Ishikawa (cell line): ENCODE measurements at regions not wholly inside any gene's neighbourhood (a gene's known extent, or its start where the extent isn't known, plus 50 kb on each side); places are given as distances from the start of the nearest gene placed in this dataset.

Experiments
- CEBPB ChIP-seq: IDR thresholded peaks from 2 replicates; pipeline ENCODE4 v1.6.1; 2012
- CREB1 ChIP-seq: IDR thresholded peaks from 2 replicates; pipeline ENCODE4 v1.6.1; 2012; ENCODE audit warnings: low read depth
- EGR1 ChIP-seq: IDR thresholded peaks from 2 replicates; pipeline ENCODE4 v1.6.1; 2012
- EP300 ChIP-seq: IDR thresholded peaks from 2 replicates; pipeline ENCODE4 v1.6.1; 2012; ENCODE audit warnings: borderline replicate concordance
- FOXM1 ChIP-seq: IDR thresholded peaks from 2 replicates; pipeline ENCODE4 v1.6.1; 2012; ENCODE audit warnings: low read depth, borderline replicate concordance
- NFIC ChIP-seq: IDR thresholded peaks from 2 replicates; pipeline ENCODE4 v1.6.1; 2012
- RAD21 ChIP-seq: IDR thresholded peaks from 2 replicates; pipeline ENCODE4 v1.6.1; 2012; ENCODE audit warnings: low read depth
- TAF1 ChIP-seq: IDR thresholded peaks from 2 replicates; pipeline ENCODE4 v1.6.1; 2012; ENCODE audit warnings: low read depth, mild to moderate bottlenecking
- TCF12 ChIP-seq: IDR thresholded peaks from 2 replicates; pipeline ENCODE4 v1.6.1; 2012; ENCODE audit warnings: low read depth
- TEAD4 ChIP-seq: IDR thresholded peaks from 2 replicates; pipeline ENCODE4 v1.6.1; 2012
- USF1 ChIP-seq: IDR thresholded peaks from 2 replicates; pipeline ENCODE4 v1.6.1; 2012
- YY1 ChIP-seq: IDR thresholded peaks from 2 replicates; pipeline ENCODE4 v1.6.1; 2012; ENCODE audit warnings: low read depth
- ZBTB7A ChIP-seq: IDR thresholded peaks from 2 replicates; pipeline ENCODE4 v1.6.1; 2012; ENCODE audit warnings: low read depth
- TF ChIP-seq, protein P1 (sequence below): IDR thresholded peaks from 2 replicates; pipeline ENCODE4 v1.6.1; 2012; ENCODE audit warnings: low read depth, mild to moderate bottlenecking
- TF ChIP-seq, protein P2 (sequence below): IDR thresholded peaks from 2 replicates; pipeline ENCODE4 v1.6.1; 2012

GRCh38 chr2:123103902-123104301 is 921.2 kb upstream of the CNTNAP5 start:
- TF ChIP-seq, protein P1, sequence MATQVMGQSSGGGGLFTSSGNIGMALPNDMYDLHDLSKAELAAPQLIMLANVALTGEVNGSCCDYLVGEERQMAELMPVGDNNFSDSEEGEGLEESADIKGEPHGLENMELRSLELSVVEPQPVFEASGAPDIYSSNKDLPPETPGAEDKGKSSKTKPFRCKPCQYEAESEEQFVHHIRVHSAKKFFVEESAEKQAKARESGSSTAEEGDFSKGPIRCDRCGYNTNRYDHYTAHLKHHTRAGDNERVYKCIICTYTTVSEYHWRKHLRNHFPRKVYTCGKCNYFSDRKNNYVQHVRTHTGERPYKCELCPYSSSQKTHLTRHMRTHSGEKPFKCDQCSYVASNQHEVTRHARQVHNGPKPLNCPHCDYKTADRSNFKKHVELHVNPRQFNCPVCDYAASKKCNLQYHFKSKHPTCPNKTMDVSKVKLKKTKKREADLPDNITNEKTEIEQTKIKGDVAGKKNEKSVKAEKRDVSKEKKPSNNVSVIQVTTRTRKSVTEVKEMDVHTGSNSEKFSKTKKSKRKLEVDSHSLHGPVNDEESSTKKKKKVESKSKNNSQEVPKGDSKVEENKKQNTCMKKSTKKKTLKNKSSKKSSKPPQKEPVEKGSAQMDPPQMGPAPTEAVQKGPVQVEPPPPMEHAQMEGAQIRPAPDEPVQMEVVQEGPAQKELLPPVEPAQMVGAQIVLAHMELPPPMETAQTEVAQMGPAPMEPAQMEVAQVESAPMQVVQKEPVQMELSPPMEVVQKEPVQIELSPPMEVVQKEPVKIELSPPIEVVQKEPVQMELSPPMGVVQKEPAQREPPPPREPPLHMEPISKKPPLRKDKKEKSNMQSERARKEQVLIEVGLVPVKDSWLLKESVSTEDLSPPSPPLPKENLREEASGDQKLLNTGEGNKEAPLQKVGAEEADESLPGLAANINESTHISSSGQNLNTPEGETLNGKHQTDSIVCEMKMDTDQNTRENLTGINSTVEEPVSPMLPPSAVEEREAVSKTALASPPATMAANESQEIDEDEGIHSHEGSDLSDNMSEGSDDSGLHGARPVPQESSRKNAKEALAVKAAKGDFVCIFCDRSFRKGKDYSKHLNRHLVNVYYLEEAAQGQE, result no peak
- TF ChIP-seq FOXM1 (no peak), TCF12 (no peak), USF1 (no peak), CEBPB (no peak), ZBTB7A (no peak), TAF1 (no peak), TEAD4 (no peak), NFIC (no peak), YY1 (no peak), CREB1 (no peak)

DNA sequence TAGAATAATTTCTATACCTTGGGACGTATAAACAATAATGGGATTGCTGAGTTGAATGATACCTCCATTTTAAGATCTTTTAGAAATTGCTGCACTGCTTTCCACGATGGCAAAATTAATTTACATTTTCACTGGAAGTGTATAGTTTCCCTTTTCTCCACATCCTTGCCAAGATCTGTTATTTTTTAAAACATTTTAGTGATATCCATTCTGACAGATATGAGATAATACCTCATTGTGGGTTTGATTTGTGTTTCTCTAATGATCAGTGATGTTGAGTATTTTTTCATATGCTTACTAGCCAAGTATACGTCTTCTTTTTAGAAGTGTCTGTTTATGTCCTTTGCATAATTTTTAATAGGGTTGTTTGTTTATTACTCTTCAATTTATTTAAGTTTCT is 908.5 kb upstream of the CNTNAP5 start:
- TF ChIP-seq YY1 (no peak), FOXM1 (no peak), TCF12 (no peak), EP300 (no peak), TAF1 (no peak)
- TF ChIP-seq, protein P2, sequence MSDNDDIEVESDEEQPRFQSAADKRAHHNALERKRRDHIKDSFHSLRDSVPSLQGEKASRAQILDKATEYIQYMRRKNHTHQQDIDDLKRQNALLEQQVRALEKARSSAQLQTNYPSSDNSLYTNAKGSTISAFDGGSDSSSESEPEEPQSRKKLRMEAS, result no peak

DNA sequence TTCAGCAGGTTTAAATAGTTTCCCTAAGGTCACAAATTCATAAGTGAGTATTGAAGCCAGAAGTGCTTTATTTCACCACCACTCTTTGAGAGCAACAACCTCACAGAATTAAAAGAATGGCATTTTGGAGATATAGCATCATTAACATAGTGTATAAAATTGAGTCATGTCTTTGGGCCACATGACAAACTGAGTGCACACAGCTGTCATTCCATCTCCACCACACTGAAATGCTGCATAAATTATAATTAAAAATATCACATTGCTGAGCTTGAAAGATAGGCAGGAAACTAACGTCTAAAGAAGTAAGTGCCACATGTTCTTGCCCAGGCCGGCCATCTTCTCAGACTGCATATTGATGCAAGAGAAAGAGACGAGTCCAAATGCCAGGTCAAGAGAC is 897.9 kb upstream of the CNTNAP5 start:
- TF ChIP-seq, protein P1, result no peak

DNA sequence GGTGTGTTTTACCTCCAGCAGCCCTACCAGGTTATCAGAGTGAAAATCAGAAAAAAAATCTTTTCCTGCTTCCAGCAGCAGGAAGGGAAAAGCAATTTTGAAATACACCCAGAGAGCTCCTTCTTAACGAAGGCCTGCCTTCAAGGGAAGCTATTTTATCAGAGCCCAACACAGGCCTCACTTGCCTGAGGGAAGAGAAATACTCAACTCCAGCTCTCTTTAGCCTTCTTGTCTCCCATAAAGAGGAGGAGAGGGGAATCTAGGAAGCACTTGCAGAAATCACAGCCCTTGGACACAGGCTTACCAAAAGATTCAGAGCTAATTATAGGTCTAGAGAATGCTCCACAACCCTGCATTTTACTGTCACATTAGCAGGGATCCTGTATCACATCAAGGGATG is 896.1 kb upstream of the CNTNAP5 start:
- TF ChIP-seq ZBTB7A (no peak), TAF1 (no peak)

GRCh38 chr2:123136419-123136818 is 888.7 kb upstream of the CNTNAP5 start:
- TF ChIP-seq USF1 (no peak), TCF12 (no peak), EGR1 (no peak), NFIC (no peak), RAD21 (no peak), TEAD4 (no peak), ZBTB7A (no peak), YY1 (no peak), FOXM1 (no peak), EP300 (no peak)
- TF ChIP-seq, protein P1, result no peak
- TF ChIP-seq, protein P2, result no peak

- TF ChIP-seq TAF1 (no peak), NFIC (no peak), ZBTB7A (no peak), FOXM1 (no peak), EP300 (no peak), YY1 (no peak), USF1 (no peak), CEBPB (no peak), TEAD4 (no peak), EGR1 (no peak), TCF12 (no peak), RAD21 (no peak)
- TF ChIP-seq, protein P1, result no peak
- TF ChIP-seq, protein P2, result no peak
Measured at GRCh38 chr2:123144082-123144481, 881.0 kb upstream of the CNTNAP5 start.
